Fibroblast of villous mesenchyme (primary cell): ENCODE measurements at regions not wholly inside any gene's neighbourhood (a gene's known extent, or its start where the extent isn't known, plus 50 kb on each side); places are given as distances from the start of the nearest gene placed in this dataset.

Experiments used
- DNase-seq: peaks from one replicate; pipeline ENCODE4 v3.0.0-alpha.2; 2010; ENCODE audit warnings: low read depth
- H3K4me3 ChIP-seq: 2 replicates; pipeline ENCODE4 v1.5.1; 2011; ENCODE audit warnings: low read depth, mild to moderate bottlenecking, low read length
- CTCF ChIP-seq: IDR thresholded peaks from 2 replicates; pipeline ENCODE4 v1.5.1; 2012; ENCODE audit warnings: low read depth, mild to moderate bottlenecking, low read length; ENCODE audit not compliant: insufficient read depth

DNA sequence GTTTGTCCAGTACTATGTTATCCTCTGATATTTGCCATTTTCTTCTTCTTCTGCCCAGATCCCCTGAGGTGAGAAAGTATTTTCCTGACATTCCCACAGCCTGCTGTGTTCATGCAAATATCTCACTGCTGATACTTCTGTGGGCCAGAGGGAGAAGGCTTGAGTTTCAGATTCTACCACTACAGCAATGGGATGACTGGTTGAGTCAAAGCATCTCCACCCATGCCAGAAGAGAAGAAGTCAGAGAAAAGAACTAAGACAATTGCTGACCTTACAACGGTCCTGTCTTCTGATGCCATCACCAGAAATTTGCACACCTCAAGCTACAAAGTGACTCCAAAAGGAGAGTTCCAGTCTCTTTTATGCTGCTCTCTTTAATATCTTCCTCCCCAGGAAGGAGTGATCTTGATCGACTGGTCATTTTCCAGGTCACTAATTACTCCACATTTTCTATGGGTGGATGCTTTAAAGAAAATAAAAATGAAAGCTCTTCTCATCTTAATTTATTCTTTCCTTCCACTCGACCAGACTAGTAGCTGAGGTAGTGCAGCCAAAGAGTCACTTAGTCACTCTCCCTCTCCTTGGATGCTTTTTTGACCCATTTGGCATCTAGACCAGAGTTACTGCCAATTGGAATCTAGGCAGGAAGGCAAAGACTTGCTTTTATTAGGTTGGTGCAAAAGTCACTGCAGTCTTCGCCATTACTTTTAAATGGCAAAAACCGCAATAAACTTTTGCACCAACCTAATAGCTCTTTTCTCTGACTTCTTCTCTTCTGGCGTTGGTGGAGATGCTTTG lies 195.1 kb downstream of the PTPRC start:
- no peak for DNase-seq
- H3K4me3 ChIP-seq: no peak overlapping the region
- no peak for TF ChIP-seq CTCF

- TF ChIP-seq CTCF: no peak
- no peak overlapping the region for H3K4me3 ChIP-seq
- peak; percentile 44 for DNase-seq
Observed at GRCh38 chr1:198837278-198838021, 198.6 kb downstream of the PTPRC start.

GRCh38 chr1:198838022-198838342 lies 199.1 kb downstream of the PTPRC start:
- DNase-seq: no peak

GRCh38 chr1:198841477-198841876 lies 202.6 kb downstream of the PTPRC start:
- no peak overlapping the region for H3K4me3 ChIP-seq
- no peak for TF ChIP-seq CTCF
- no peak for DNase-seq

More at GRCh38 chr1:198838022-198838342, 199.1 kb downstream of the PTPRC start:
- no peak overlapping the region for H3K4me3 ChIP-seq
- no peak for TF ChIP-seq CTCF

GRCh38 chr1:198842686-198843085 lies 203.8 kb downstream of the PTPRC start:
- no peak for DNase-seq
- TF ChIP-seq CTCF: no peak
- H3K4me3 ChIP-seq: no peak overlapping the region

- no peak overlapping the region for H3K4me3 ChIP-seq
- TF ChIP-seq CTCF: no peak
Observed at GRCh38 chr1:198845271-198845670, 206.4 kb downstream of the PTPRC start.

DNA sequence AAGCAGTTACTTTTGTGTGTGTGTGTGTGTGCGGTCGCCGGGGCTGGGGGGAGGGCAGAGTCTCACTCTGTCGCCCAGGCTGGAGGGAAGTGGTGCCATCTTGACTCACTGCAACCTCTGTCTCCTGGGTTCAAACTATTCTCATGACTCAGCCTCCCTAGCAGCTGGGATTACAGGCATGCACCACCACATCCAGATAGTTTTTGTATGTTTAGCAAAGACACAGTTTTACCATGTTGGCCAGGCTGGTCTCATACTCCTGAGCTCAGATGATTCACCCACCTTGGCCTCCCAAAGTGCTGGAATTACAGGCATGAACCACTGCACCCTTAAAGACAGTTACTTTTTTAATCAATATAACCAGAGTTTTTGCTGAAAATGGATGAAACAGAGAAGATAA lies 207.0 kb downstream of the PTPRC start:
- TF ChIP-seq CTCF: no peak
- H3K4me3 ChIP-seq: no peak overlapping the region
- DNase-seq: no peak

More at GRCh38 chr1:198845271-198845670, 206.4 kb downstream of the PTPRC start:
- no peak for DNase-seq
